SK-N-SH (cell line): ENCODE measurements at regions not wholly inside any gene's neighbourhood (a gene's known extent, or its start where the extent isn't known, plus 50 kb on each side); places are given as distances from the start of the nearest gene placed in this dataset.

ENCODE experiments used
- CHD2 ChIP-seq: fragments of 150-350 bp; IDR thresholded peaks from 2 replicates; pipeline ENCODE4 v1.6.1; 2018; ENCODE audit warnings: low read length; ENCODE audit not compliant: partially characterized antibody
- EP300 ChIP-seq, 2 experiments: IDR thresholded peaks; 2 replicates each; pipeline versions ENCODE4 v1.4.0 to v1.6.1; 2012; ENCODE audit warnings: borderline replicate concordance in 1 of 2, low read depth in 1 of 2, low read length in 1 of 2
- GATA2 ChIP-seq: sonication (generic); formaldehyde crosslinking; IDR thresholded peaks from 2 replicates; pipeline ENCODE4 v1.5.0; 2020; ENCODE audit warnings: mild to moderate bottlenecking, missing genetic modification reagents
- NFIC ChIP-seq: IDR thresholded peaks from 2 replicates; pipeline ENCODE4 v1.4.0; 2012; ENCODE audit warnings: borderline replicate concordance
- RAD21 ChIP-seq: IDR thresholded peaks from 2 replicates; pipeline ENCODE4 v1.6.1; 2012; ENCODE audit warnings: mild to moderate bottlenecking, low read length
- RCOR1 ChIP-seq: fragments of 150-350 bp; IDR thresholded peaks from 2 replicates; pipeline ENCODE4 v1.6.1; 2017; ENCODE audit warnings: antibody characterized with exemption, low read length
- RXRA ChIP-seq: IDR thresholded peaks from 2 replicates; pipeline ENCODE4 v1.4.0; 2012; ENCODE audit warnings: low read depth, mild to moderate bottlenecking, borderline replicate concordance
- TCF12 ChIP-seq: IDR thresholded peaks from 2 replicates; pipeline ENCODE4 v1.4.0; 2012
- TF ChIP-seq, protein P1 (sequence below): IDR thresholded peaks from 2 replicates; pipeline ENCODE4 v1.6.1; 2012; ENCODE audit warnings: mild to moderate bottlenecking, low read depth, low read length, moderate library complexity
- TF ChIP-seq, protein P2 (sequence below): IDR thresholded peaks from 2 replicates; pipeline ENCODE4; 2012
- TF ChIP-seq, protein P3 (sequence below): fragments of 200-600 bp; sonication (generic); IDR thresholded peaks from 2 replicates; pipeline ENCODE4 v1.6.1; 2017; ENCODE audit warnings: antibody characterized with exemption, mild to moderate bottlenecking, moderate library complexity

DNA sequence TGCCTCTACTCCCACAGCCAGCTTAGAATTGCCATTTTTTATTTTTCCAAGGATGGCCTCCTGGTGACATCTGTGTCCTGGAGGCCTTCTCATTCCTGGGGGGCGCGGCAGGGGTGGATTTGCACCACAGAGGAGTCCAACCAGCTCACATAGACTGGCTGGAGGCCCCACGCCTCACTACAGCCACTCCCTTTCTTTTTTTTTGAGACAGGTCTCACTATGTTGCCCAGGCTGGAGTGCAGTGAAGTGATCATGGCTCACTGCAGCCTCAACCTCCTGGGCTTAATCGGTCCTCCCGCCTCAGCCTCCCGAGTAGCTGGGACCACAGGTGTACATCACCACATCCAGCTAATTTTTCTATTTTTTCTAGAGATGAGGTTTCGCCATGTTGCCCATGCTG lies 57.6 kb upstream of the DOCK1 start:
- TF ChIP-seq RXRA (no peak), GATA2 (CRISPR knock-in tag) (no peak), NFIC (no peak), EP300 (IDR thresholded peaks at IDR 0.05; ENCODE audit: borderline replicate concordance in 1 of 2, low read depth in 1 of 2, low read length in 1 of 2) (no peak), TCF12 (no peak), RAD21 (no peak), CHD2 (no peak), RCOR1 (no peak)
- TF ChIP-seq, protein P1, sequence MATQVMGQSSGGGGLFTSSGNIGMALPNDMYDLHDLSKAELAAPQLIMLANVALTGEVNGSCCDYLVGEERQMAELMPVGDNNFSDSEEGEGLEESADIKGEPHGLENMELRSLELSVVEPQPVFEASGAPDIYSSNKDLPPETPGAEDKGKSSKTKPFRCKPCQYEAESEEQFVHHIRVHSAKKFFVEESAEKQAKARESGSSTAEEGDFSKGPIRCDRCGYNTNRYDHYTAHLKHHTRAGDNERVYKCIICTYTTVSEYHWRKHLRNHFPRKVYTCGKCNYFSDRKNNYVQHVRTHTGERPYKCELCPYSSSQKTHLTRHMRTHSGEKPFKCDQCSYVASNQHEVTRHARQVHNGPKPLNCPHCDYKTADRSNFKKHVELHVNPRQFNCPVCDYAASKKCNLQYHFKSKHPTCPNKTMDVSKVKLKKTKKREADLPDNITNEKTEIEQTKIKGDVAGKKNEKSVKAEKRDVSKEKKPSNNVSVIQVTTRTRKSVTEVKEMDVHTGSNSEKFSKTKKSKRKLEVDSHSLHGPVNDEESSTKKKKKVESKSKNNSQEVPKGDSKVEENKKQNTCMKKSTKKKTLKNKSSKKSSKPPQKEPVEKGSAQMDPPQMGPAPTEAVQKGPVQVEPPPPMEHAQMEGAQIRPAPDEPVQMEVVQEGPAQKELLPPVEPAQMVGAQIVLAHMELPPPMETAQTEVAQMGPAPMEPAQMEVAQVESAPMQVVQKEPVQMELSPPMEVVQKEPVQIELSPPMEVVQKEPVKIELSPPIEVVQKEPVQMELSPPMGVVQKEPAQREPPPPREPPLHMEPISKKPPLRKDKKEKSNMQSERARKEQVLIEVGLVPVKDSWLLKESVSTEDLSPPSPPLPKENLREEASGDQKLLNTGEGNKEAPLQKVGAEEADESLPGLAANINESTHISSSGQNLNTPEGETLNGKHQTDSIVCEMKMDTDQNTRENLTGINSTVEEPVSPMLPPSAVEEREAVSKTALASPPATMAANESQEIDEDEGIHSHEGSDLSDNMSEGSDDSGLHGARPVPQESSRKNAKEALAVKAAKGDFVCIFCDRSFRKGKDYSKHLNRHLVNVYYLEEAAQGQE: no peak
- TF ChIP-seq, protein P2, sequence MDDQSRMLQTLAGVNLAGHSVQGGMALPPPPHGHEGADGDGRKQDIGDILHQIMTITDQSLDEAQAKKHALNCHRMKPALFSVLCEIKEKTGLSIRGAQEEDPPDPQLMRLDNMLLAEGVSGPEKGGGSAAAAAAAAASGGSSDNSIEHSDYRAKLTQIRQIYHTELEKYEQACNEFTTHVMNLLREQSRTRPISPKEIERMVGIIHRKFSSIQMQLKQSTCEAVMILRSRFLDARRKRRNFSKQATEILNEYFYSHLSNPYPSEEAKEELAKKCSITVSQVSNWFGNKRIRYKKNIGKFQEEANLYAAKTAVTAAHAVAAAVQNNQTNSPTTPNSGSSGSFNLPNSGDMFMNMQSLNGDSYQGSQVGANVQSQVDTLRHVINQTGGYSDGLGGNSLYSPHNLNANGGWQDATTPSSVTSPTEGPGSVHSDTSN: no peak
- TF ChIP-seq, protein P3, sequence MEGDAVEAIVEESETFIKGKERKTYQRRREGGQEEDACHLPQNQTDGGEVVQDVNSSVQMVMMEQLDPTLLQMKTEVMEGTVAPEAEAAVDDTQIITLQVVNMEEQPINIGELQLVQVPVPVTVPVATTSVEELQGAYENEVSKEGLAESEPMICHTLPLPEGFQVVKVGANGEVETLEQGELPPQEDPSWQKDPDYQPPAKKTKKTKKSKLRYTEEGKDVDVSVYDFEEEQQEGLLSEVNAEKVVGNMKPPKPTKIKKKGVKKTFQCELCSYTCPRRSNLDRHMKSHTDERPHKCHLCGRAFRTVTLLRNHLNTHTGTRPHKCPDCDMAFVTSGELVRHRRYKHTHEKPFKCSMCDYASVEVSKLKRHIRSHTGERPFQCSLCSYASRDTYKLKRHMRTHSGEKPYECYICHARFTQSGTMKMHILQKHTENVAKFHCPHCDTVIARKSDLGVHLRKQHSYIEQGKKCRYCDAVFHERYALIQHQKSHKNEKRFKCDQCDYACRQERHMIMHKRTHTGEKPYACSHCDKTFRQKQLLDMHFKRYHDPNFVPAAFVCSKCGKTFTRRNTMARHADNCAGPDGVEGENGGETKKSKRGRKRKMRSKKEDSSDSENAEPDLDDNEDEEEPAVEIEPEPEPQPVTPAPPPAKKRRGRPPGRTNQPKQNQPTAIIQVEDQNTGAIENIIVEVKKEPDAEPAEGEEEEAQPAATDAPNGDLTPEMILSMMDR: no peak
